ENCODE measurements at regions not wholly inside any gene's neighbourhood (a gene's known extent, or its start where the extent isn't known, plus 50 kb on each side); places are given as distances from the start of the nearest gene placed in this dataset.

- no peaks in the 10 kb centered on the region for H3K27me3 ChIP-seq
- no peak for TF ChIP-seq POLR2A (IDR thresholded peaks at IDR 0.05)
- TF ChIP-seq, protein P1, sequence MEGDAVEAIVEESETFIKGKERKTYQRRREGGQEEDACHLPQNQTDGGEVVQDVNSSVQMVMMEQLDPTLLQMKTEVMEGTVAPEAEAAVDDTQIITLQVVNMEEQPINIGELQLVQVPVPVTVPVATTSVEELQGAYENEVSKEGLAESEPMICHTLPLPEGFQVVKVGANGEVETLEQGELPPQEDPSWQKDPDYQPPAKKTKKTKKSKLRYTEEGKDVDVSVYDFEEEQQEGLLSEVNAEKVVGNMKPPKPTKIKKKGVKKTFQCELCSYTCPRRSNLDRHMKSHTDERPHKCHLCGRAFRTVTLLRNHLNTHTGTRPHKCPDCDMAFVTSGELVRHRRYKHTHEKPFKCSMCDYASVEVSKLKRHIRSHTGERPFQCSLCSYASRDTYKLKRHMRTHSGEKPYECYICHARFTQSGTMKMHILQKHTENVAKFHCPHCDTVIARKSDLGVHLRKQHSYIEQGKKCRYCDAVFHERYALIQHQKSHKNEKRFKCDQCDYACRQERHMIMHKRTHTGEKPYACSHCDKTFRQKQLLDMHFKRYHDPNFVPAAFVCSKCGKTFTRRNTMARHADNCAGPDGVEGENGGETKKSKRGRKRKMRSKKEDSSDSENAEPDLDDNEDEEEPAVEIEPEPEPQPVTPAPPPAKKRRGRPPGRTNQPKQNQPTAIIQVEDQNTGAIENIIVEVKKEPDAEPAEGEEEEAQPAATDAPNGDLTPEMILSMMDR (IDR thresholded peaks at IDR 0.05) = no peak
- H3K27ac ChIP-seq = no peak overlapping the region
- no peaks in the 10 kb centered on the region for H3K4me1 ChIP-seq
- no peaks in the 10 kb centered on the region for H3K9me3 ChIP-seq
- DNase-seq = no peak
- no peak overlapping the region for H3K4me3 ChIP-seq
- no peaks in the 10 kb centered on the region for H3K36me3 ChIP-seq
Observed at GRCh38 chr4:27327421-27328181, 467.0 kb downstream of the STIM2 start.

- Histone ChIP-seq H3K4me1 (no peaks in the 10 kb centered on the region), H3K36me3 (no peaks in the 10 kb centered on the region), H3K9me3 (no peaks in the 10 kb centered on the region), H3K27ac (no peak overlapping the region), H3K27me3 (no peaks in the 10 kb centered on the region), H3K4me3 (no peak overlapping the region)
- DNase-seq = no peak
- TF ChIP-seq, protein P1 (IDR thresholded peaks at IDR 0.05) = no peak
- TF ChIP-seq POLR2A (IDR thresholded peaks at IDR 0.05) = no peak
Observed at GRCh38 chr4:27338530-27338929, 477.9 kb downstream of the STIM2 start.

DNA sequence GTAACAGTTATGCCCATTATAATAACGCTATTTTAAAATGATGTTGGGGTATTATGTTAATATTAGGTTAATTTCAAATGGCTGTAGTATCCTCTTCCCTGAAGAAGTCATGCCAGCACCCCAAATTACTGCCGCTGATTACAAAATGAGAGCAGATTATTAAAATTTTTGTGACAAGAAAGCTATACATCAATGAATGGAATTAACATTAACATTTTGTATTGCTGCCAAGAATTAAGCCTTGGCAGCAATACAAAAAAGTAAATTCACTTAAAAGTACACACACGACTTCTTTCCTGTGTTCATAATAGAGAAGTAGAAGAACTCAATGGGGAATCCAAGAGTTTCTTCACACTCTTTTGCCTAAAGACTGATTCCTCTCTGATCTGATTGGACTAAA is 482.8 kb downstream of the STIM2 start:
- TF ChIP-seq, protein P1 (IDR thresholded peaks at IDR 0.05) = no peak
- TF ChIP-seq POLR2A (IDR thresholded peaks at IDR 0.05) = no peak
- DNase-seq = no peak
- Histone ChIP-seq H3K4me1 (no peaks in the 10 kb centered on the region), H3K36me3 (no peaks in the 10 kb centered on the region), H3K4me3 (no peak overlapping the region), H3K27ac (no peak overlapping the region), H3K9me3 (no peaks in the 10 kb centered on the region), H3K27me3 (no peaks in the 10 kb centered on the region)

- no peaks in the 10 kb centered on the region for H3K4me1 ChIP-seq
- H3K9me3 ChIP-seq = no peaks in the 10 kb centered on the region
- no peak for TF ChIP-seq POLR2A (IDR thresholded peaks at IDR 0.05)
- TF ChIP-seq, protein P1 (IDR thresholded peaks at IDR 0.05) = no peak
- H3K27ac ChIP-seq = no peak overlapping the region
- DNase-seq = no peak
- no peaks in the 10 kb centered on the region for H3K27me3 ChIP-seq
- no peak overlapping the region for H3K4me3 ChIP-seq
- H3K36me3 ChIP-seq = no peaks in the 10 kb centered on the region
Observed at GRCh38 chr4:27350161-27350560, 489.5 kb downstream of the STIM2 start.

DNA sequence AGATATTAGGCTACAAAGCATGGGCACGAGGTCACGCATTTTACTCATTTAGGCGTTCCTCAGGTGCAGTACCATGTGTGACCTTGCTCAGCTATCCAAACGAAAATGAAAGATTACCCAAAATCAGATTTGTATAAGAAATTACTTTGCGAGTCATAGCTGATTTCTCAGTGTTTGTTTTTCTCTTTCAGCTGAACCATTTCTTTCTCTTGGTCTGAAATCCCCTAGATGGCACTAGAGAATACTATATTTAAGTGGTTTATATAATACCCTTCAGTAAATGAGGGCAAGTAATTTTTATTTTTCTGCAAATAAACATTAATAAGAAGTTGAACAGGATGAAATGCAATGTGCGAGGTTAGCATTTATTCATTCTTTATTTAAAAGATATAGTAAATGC is 496.6 kb downstream of the STIM2 start:
- H3K36me3 ChIP-seq = no peaks in the 10 kb centered on the region
- TF ChIP-seq, protein P1 (IDR thresholded peaks at IDR 0.05) = no peak
- no peaks in the 10 kb centered on the region for H3K27me3 ChIP-seq
- DNase-seq = no peak
- no peaks in the 10 kb centered on the region for H3K4me1 ChIP-seq
- no peak overlapping the region for H3K27ac ChIP-seq
- H3K9me3 ChIP-seq = no peaks in the 10 kb centered on the region
- no peak overlapping the region for H3K4me3 ChIP-seq

DNA sequence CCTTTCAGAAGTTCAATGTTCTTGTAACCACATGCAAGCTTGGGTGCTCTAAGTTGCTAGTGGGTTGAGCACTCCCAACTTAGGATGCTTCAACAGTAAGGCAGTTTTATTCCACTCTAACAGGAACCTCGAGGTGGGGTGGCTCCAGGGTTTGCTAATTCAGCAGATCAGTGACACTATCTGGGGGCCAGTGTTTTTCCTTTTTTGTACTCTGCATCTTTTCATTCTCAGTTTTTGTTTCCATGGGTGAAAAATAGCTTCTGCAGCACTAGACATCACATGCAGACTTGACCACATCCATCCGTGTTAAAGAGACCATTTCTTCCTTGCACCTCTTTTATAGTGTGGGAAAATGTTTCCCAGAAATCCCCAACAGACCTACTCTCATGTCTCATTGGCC is 497.6 kb downstream of the STIM2 start:
- H3K9me3 ChIP-seq = no peaks in the 10 kb centered on the region
- no peak overlapping the region for H3K4me3 ChIP-seq
- no peaks in the 10 kb centered on the region for H3K27me3 ChIP-seq
- TF ChIP-seq, protein P1 (IDR thresholded peaks at IDR 0.05) = no peak
- no peak for TF ChIP-seq POLR2A (IDR thresholded peaks at IDR 0.05)
- H3K27ac ChIP-seq = no peak overlapping the region
- no peaks in the 10 kb centered on the region for H3K4me1 ChIP-seq
- H3K36me3 ChIP-seq = no peaks in the 10 kb centered on the region
- no peak for DNase-seq
